Head of caudate nucleus (tissue), 42 donors: ENCODE measurements at regions not wholly inside any gene's neighbourhood (a gene's known extent, or its start where the extent isn't known, plus 50 kb on each side); places are given as distances from the start of the nearest gene placed in this dataset.

Source experiments
- DNase-seq, 42 donors: peaks; one replicate each; pipeline versions ENCODE4 v3.0.0 to v3.0.0-alpha.2; 2020 to 2021; ENCODE audit warnings: mixed read lengths in 7 of 42
- intact Hi-C: fragments of 100-400 bp; cut with DNase I; formaldehyde crosslinking; loops from one replicate; pipeline ENCODE4 v1.15.0; 2022

- no peak for DNase-seq
- intact Hi-C loops, result no loop called here
Measured at GRCh38 chr13:73981595-73981994, 152.6 kb downstream of the KLF12 start.

DNA sequence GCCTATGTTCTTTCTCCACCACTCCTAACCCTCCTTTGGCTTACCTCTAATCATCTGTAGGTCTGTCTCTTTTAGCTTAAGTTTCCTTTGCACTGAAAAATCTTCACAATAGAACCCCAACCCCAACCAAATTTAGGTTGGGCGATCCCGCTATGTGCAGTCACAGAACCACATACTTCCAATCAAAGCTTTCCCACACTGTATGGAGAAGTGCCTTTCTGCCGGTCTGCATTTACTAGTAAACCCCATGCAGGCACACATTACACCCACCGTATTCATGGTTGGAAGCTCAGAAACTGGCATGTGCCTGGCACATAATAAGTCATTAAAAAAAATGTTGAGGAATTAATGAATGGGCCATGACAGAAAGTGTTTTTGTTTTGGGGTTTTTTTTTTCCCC is 158.4 kb downstream of the KLF12 start:
- DNase-seq, result no peak

DNA sequence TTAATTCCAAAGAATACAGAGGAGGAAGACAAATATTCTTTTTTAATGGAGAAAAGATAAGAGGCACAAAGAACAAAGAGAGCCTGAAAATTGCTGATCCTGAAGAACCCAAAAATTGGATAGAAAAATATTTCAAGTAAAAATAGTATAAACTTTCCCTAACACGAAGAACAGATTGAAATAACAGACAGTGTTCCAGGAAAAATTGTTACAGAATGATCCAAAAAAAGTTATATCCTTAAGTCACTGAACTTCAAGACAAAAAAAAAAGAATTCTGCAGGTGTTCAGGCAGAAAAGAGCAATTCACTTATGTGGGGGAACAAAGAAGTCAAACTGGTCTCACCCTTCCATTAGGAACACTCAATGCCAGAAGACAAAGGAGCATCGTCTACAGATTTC is 160.2 kb downstream of the KLF12 start:
- no peak for DNase-seq
- intact Hi-C loops, result no loop called here

More for the DNA sequence above, 158.4 kb downstream of the KLF12 start:
- intact Hi-C loops, result no loop called here

GRCh38 chr13:73973156-73973555 is 161.0 kb downstream of the KLF12 start:
- no peak for DNase-seq
- intact Hi-C loops, result no loop called here

GRCh38 chr13:73972545-73972944 is 161.7 kb downstream of the KLF12 start:
- no peak for DNase-seq
- intact Hi-C loops, result no loop called here

DNA sequence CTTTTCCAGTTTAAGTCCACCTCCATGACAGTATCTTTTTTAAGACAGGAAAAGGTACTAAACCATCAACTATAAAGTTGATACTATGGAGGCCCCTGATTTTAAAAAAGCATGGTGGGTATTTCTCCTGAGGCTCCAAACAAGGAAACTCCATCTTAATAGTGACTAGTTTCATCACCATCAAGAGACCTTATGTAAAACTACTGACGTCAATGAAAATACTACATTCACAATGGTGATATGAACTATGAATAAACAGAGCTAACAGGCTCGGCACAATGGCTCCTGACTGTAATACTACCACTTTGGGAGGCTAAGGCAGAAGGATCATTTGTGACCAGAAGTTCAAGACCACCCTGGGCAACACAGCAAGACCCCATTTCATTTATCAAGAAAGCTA is 162.7 kb downstream of the KLF12 start:
- no peak for DNase-seq

DNA sequence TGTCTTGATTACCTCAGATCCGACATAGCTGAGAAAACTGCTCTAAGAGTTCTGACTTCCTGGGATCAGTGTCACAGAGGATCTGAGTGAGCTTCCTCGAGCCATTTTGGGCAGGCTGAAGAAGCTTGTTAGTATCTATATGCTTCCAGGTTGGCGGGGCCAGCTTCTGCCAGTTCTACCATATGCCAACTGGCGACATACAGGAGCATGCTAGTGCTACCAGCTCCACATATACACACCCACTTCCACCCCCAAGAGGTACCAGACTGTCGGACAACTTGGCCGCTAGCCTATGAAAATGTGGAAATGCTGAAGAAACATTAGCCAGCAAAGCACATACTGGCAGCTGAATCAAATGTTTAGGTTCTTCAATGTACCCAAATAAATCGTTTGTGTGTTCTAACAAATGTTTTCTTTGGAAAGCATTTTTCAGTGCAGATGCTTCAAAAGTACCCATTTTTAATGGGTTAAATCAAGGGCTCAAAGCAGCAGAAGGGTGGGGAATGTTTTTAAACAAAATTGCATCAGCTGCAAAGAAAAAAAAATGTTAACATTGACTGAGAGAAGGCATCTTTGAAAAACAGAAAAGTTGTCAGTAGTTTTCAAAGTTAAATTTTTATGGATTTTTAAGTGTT is 163.7 kb downstream of the KLF12 start:
- DNase-seq, result no peak

More for the DNA sequence above, 162.7 kb downstream of the KLF12 start:
- intact Hi-C loops, result no loop called here

DNA sequence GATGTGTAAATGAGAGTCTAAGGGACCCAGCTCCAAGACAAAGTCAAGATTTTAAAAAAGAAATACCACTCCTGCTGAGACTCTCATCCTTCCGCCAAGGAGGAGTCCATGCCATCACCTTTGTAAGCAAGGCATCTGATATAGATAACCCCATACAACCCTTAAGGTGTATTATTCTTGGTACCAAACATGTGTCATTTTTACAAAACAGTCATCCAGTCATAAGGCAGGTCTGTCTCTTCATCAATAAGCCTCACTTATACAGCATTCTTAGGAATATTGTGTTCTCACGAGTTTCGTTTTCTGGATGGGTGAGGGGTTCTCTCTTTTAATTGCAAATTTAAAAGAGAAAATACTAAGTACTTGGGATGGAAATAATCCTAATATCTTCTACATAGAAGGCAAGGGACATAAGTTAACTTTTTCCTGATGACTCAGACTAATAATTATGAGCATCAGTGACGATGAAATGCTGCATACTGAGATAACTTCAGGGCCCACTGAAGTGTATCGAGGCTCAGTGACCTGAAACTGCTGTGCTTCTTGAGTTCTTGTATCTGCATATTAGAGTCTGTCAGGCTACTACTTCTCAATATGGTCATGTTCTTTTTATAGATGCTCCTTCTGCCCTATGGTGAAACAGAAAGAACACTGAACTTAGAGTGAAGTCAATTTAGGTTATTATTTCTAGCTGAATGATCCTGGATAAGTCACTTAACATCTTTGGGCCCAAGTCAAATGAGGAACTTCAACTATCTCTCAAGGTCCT is 166.6 kb downstream of the KLF12 start:
- intact Hi-C loops, result no loop called here
- DNase-seq, result no peak

More for the DNA sequence above, 163.7 kb downstream of the KLF12 start:
- intact Hi-C loops, result no loop called here

DNA sequence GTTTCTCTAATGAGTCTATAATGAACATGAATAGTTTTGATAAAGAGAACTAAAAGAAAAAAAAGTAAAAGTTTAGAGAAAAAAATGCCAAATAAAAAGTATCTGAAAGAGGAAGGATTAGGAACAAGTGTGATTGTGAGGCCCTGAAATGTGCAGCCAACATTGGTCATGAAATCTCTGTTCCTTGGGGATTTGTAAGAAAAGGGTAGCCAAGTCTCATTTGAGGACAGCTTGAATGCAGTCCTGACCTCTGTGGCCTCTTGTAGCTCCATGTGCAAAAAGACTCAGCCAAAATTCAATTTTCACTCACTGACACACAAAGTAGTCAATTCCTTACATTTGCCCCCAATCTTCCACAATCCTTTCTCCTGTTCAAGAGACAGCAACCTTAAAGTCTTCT is 167.9 kb downstream of the KLF12 start:
- peak in 1 of 42 donors; percentile 8 for DNase-seq
- intact Hi-C loops, result no loop called here

DNA sequence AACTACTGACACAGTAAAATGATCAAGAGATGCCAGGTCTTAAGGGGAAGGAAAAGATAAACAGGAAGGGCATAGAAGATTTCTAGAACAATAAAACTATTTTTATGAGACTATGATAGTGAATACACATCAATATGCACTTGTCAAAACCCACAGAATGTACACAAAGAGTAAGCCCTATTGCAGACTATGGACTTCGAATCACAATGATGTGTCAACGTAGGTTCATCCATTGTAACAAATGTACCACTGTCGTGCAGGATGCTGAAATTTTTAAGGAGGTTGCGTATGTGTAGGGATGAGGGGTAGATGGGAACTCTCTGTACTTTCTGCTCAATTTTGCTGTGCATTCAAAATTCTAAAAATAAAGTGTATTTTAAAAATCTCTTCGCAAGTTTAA is 171.9 kb downstream of the KLF12 start:
- intact Hi-C loops, result no loop called here
- no peak for DNase-seq

DNA sequence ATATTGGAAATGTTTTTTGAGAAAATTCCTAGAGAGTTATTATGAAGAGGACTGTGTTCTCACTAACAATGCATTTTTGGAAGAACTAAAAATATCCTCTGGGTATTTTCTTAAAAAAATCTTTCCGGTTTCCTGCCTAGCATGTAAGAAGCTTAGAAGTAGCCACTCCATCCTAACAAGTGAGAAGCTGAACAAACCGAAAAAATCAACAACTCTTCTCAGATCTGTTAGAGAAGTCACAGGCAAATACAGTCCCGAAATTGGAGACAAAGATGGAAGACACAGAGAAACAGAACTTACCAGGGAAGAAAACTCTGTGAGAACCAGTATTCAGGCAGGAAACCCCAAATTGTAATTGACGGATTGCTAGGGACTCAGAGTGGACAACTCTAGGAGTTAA is 173.0 kb downstream of the KLF12 start:
- intact Hi-C loops, result no loop called here
- no peak for DNase-seq

DNA sequence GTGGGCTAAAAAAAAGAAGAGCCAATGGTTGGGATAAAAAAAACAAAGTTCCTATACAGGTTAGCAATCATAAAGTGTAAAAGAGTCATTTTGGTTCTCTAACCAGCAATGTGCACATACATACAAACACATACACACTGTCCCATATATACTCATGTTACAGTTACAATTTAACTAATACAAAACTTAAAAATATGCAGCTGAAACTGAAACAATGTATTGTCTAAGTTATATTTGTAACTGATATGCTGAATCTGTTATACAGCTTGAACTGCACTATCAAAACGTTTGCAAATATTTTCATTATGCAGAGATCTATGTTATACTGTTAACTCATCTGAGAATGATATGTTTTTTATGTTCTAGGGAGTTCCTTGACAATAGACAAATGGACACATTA is 173.7 kb downstream of the KLF12 start:
- intact Hi-C loops, result no loop called here
- DNase-seq, result no peak

GRCh38 chr13:73958657-73959397 is 175.4 kb downstream of the KLF12 start:
- intact Hi-C loops, result no loop called here
- DNase-seq, result no peak

DNA sequence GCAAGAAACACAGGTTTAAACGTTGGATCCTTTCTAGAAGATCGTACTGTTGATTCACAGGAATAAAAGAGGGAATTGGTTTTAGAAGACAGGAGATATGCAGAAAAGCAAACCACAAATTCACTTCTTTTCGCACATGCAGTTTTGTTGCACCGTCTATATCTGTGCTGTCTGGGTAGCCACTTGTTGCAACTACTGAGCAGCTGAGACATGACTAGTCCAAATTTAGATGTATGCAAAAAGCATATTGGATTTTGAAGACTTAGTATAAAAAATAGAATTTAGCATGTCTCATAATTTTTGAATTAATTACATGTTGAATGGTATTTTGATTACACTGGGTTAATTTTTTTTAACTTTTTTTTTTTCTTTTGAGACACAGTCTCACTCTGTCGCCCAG is 176.3 kb downstream of the KLF12 start:
- DNase-seq, result no peak
- intact Hi-C loops, result no loop called here

DNA sequence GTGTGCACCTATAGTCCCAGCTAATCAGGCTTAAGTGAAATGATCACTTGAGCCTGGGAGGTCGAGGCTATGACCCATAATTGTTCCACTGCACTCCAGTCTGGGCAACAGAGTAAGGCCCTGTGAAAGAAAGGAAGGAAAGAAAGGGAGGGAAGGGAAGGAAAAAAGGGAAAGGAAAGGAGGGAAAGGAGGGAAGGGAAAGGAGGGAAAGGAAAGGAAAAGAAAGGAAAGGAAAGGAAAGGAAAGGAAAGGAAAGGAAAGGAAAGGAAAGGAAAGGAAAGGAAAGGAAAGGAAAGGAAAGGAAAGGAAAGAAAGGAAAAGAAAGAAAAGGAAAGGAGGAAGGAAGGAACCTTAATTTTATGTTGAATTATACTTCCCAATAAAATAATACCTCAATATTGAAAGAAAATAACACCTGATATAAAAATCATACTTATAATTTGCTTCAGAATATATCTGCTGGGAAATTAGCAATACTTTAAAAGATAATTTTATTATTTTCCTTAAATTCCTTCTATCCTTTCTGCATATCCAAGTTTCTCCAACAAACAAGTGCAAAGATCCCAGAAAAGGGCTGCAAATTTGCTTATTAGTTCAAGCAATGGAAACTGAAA is 177.3 kb downstream of the KLF12 start:
- no peak for DNase-seq
- intact Hi-C loops, result no loop called here

DNA sequence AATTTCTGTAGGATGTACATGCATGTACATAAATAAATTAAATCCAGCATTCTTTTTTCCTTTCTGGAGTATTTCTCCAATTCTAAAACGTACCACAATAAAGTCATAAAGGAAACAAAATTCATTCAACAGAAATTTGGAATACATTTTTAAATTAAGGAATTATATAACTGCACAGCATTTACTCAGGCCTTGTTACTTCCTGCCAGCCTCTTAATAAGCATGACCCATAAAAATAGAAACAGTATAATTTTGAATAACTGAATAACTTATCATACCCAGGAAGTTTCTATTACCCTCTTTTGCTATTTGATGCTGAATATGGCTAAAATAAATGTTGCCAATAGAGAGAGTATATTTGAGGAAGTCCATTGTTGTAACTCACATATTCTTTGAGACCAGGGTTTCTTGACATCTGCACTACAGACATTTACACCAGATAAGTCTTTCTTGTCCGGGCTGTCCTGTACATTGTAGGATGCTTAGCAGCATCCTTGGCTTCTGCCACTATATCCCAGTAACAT is 178.2 kb downstream of the KLF12 start:
- DNase-seq, result no peak
- intact Hi-C loops, result no loop called here

GRCh38 chr13:73954808-73955207 is 179.4 kb downstream of the KLF12 start:
- intact Hi-C loops, result no loop called here
- DNase-seq, result no peak

DNA sequence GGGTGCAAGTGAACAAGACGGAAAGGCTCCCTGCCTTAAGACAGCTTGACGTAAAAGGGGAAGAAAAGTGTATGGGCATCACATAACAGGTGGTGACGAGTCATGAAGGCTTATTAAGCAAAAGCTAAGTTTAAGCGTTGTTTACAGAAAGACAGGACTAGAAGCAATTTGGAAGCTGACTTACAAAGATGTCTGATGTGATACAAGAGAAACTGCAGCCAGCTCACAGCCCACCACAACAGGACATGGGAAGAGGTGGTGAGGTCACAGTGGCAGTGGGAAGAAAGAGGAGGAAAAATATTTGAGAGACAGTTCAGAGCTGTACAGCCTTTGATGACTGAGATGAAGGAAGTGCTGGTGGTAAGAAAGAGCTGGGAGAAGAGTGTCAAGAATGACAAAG is 181.6 kb downstream of the KLF12 start:
- DNase-seq, result no peak
- intact Hi-C loops, result no loop called here

DNA sequence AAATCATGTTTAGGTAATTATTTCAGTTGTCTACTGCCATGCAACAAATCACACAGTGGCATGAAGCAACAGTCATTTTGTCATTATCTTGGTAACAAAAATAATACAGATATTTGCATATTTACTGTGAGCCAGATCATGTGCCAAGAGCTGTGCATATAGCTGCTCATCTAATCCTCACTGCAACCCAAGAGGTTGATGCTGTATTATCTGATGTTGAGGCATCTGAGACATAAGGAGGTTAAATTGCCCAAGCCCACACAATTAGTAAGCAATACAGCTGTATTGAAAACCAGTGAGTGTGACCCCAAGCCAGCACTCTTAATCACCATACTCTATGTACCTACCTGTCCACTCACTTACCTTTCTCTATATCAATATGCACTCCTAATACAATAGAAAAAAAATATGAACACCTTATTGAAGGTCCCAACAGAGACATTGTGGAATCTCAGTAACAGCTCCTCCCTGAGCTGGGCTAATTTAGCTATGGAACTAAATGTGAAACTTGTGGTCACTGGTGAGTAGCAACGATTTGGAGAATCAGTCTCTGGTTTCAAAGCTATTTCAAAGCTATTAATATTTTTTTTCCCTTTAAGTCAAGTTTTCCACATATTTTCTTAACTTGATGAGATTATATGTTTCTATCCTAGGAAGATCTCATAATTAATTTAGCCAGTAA is 185.2 kb downstream of the KLF12 start:
- no peak for DNase-seq
- intact Hi-C loops, result no loop called here
